OCI-LY1 (cell line): ENCODE measurements at regions not wholly inside any gene's neighbourhood (a gene's known extent, or its start where the extent isn't known, plus 50 kb on each side); places are given as distances from the start of the nearest gene placed in this dataset.
"Not testable (repeated sequence)": the region's sequence is repeated elsewhere in the genome, so short reads cannot be mapped to it uniquely, and the experiment has no call there.

ENCODE experiments used
- EZH2 ChIP-seq: fragments of 200-600 bp; sonication (generic), shearing (Covaris generic); IDR thresholded peaks from 2 replicates; pipeline ENCODE4 v1.8.0; 2017; ENCODE audit warnings: borderline replicate concordance, mixed run types, mild to moderate bottlenecking, antibody characterized with exemption, low read length, moderate library complexity, mixed read lengths
- TF ChIP-seq, protein P1 (sequence below): fragments of 200-600 bp; sonication (generic), shearing (Covaris generic); IDR thresholded peaks from 2 replicates; pipeline ENCODE4 v1.5.1; 2017; ENCODE audit warnings: mild to moderate bottlenecking, antibody characterized with exemption, low read length, moderate library complexity, mixed read lengths

DNA sequence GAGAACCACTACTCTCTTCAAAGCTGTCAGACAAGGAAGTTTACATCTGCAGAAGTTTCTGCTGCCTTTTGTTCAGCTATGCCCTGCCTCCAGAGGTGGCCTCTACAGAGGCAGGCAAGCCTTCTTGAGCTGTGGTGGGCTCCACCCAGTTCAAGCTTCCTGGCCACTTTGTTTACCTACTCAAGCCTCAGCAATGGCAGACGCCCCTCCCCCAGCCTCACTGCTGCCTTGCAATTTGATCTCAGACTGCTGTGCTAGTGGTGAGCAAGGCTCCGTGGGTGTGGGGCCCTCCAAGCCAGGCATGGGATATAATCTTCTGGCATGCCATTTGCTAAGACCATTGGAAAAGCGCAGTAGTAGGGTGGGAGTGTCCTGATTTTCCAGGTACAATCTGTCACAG, 144.0 kb downstream of the CCNG2 start:
- TF ChIP-seq, protein P1, sequence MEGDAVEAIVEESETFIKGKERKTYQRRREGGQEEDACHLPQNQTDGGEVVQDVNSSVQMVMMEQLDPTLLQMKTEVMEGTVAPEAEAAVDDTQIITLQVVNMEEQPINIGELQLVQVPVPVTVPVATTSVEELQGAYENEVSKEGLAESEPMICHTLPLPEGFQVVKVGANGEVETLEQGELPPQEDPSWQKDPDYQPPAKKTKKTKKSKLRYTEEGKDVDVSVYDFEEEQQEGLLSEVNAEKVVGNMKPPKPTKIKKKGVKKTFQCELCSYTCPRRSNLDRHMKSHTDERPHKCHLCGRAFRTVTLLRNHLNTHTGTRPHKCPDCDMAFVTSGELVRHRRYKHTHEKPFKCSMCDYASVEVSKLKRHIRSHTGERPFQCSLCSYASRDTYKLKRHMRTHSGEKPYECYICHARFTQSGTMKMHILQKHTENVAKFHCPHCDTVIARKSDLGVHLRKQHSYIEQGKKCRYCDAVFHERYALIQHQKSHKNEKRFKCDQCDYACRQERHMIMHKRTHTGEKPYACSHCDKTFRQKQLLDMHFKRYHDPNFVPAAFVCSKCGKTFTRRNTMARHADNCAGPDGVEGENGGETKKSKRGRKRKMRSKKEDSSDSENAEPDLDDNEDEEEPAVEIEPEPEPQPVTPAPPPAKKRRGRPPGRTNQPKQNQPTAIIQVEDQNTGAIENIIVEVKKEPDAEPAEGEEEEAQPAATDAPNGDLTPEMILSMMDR, result not testable (repeated sequence)
- not testable (repeated sequence) for TF ChIP-seq EZH2
